BLaER1 (cell line): ENCODE measurements at regions not wholly inside any gene's neighbourhood (a gene's known extent, or its start where the extent isn't known, plus 50 kb on each side); places are given as distances from the start of the nearest gene placed in this dataset.
A peak's percentile ranks its signal among the peaks of the same experiment; 100 is the strongest.

Experiments
- H3K27ac ChIP-seq: shearing (Covaris generic); formaldehyde crosslinking; 2 replicates; pipeline ENCODE4 v1.8.1; 2022
- H3K27me3 ChIP-seq: shearing (Covaris generic); formaldehyde crosslinking; 2 replicates; pipeline ENCODE4 v1.8.1; 2022
- H3K36me3 ChIP-seq: shearing (Covaris generic); formaldehyde crosslinking; 2 replicates; pipeline ENCODE4 v1.8.1; 2022
- H3K4me1 ChIP-seq: shearing (Covaris generic); formaldehyde crosslinking; 2 replicates; pipeline ENCODE4 v1.8.1; 2022
- H3K4me2 ChIP-seq: shearing (Covaris generic); formaldehyde crosslinking; 2 replicates; pipeline ENCODE4 v1.8.1; 2022
- H3K4me3 ChIP-seq: shearing (Covaris generic); formaldehyde crosslinking; 2 replicates; pipeline ENCODE4 v1.8.1; 2022
- H3K9ac ChIP-seq: shearing (Covaris generic); formaldehyde crosslinking; 2 replicates; pipeline ENCODE4 v1.8.1; 2022
- H3K9me3 ChIP-seq: shearing (Covaris generic); formaldehyde crosslinking; 2 replicates; pipeline ENCODE4 v1.8.1; 2022
- H4K20me1 ChIP-seq: shearing (Covaris generic); formaldehyde crosslinking; 2 replicates; pipeline ENCODE4 v1.8.1; 2022
- Cebpa-rat ChIP-seq: shearing (Covaris generic); IDR thresholded peaks from 2 replicates; pipeline ENCODE4 v1.8.1; 2022

DNA sequence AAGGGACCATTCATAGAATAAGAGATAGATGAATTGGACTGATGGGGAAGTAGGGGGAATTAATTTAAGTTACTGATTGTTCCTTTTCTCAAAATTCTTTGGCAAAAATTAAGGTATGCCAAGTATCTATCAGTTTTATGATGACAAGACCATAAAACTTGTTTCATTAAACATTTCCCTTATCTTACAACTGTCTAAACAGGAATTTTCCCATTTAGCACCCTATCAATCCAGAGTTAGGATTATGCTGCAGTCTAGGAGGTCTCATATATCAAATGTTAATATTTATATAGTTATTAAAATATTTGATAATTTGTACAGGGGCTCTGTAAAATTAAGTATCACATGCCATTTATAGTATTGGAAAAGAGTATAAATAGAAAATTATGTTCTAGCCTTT, 51.5 kb upstream of the ARID1B start:
- no peak for TF ChIP-seq Cebpa-rat
- Histone ChIP-seq H3K4me1 (peaks cover 3% of the 10 kb centered on the region; the same call in 1 of the 2 replicates), H3K4me3 (no peak overlapping the region)

DNA sequence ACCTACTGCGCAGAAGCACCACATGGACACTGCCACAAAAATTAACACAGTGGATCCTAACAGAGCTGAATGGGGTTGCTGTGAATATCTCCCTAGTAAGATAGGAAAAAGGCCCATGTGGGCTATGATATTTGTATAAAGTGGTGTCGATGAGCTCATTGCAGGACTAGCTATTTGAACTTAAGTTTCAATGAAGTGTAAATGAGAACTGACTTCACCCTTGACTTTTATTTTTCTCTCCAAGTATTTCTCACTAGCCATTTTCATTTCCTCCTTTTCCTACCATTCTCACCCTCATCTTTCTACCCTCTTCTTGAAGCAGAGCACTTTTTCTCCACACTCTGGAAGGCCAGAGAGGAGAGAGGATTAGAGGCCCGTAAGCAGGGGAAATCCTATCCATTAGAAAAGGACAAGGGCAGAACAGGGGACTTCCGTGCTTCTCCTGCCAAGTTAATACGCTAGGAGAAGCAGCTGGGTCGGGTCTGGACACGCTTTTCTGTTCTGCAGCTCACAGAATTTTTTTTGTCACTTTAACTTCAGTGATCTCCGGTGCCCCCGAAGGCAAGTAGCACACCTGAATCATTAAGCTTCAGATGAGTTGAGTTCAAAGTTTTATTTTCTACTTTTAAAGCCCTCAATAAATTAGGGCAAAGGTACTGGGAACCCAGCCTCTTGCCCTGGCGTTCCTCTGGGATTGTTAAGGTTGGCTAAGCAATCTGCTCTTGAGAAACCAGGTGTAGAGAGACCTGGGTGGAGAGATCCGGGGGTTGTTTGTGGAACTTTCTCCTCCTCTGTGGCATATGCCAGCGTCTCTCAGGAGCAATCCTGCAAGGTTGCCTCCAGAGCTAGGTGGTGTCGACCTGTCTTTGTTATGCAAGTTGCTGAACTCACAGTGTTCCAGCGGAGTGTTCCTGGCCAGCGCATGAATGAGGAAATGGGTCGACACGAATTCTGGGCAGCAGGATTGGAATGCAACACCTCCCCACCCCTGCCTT, 56.2 kb upstream of the ARID1B start:
- Histone ChIP-seq H3K27me3 (no peaks in the 10 kb centered on the region), H3K9ac (no peak overlapping the region), H4K20me1 (no peaks in the 10 kb centered on the region), H3K9me3 (no peaks in the 10 kb centered on the region), H3K4me1 (peaks cover 25% of the 10 kb centered on the region), H3K4me2 (peak overlapping the region; percentile 93), H3K27ac (no peak overlapping the region), H3K4me3 (no peak overlapping the region), H3K36me3 (no peaks in the 10 kb centered on the region)
- TF ChIP-seq Cebpa-rat: no peak

More for the DNA sequence above, 51.5 kb upstream of the ARID1B start:
- Histone ChIP-seq H3K4me2 (no peak overlapping the region), H3K9ac (no peak overlapping the region), H3K9me3 (no peaks in the 10 kb centered on the region), H4K20me1 (no peaks in the 10 kb centered on the region), H3K27me3 (no peaks in the 10 kb centered on the region), H3K27ac (no peak overlapping the region), H3K36me3 (no peaks in the 10 kb centered on the region)

DNA sequence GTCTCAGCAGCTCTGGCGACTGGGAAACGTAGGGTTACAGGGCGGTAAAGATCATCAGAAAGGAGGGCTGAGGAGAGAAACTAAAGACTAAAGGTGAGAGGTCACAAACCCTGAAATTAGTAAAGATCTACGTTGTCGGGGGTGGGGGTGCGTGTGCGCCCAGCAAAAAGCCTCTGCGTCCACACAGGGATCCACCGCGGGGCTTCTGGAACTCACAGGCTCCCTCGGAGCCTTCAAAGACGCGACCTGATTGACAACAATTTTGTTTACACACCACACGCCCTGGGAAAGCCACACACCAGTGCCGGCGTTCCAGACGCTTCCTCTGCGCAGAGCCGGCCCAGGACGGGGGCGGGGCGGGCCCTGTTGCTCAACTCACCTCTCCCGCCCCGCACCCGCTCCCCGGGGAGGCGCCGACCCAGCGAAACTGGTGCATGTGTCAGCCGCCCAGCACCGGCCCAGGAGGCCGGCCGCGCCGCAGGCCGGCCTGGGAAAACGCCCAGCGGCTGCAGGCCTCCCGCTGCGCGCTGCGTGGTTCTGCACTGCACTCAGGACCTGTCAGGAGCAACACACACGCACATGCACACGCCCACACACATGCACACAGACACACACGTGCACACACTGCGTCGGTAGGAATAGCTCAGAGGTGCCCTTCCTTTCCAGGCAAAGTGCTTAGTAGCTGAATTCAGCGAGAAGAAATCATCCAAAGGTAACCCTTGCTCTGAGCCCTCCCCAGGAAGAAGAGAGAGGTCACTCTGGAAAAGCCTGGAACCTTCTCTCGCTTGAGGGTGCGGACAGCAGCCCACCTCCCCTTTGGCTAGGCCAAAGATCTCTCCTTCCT, 57.2 kb upstream of the ARID1B start:
- Histone ChIP-seq H3K9me3 (no peaks in the 10 kb centered on the region), H3K4me1 (peaks cover 25% of the 10 kb centered on the region), H3K27me3 (no peaks in the 10 kb centered on the region), H3K27ac (peak overlapping the region; percentile 62), H4K20me1 (no peaks in the 10 kb centered on the region), H3K36me3 (no peaks in the 10 kb centered on the region), H3K4me2 (peak overlapping the region; percentile 93), H3K4me3 (peak overlapping the region; percentile 56), H3K9ac (peak overlapping the region; percentile 49)
- TF ChIP-seq Cebpa-rat: peak; percentile 98

DNA sequence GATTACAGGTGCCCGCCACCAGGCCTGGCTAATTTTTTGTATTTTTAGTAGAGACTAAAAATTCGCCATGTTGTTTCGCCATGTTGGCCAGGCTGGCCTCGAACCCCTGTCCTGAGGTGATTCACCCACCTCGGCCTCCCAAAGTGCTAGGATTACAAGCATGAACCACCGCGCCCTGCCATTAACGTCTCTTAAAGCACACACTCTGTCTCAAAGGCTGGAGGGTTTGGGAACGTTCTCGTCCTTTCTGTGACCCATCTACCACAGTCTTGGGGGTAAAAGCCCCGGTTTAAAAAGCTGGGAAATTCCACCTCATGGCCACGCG, 57.8 kb upstream of the ARID1B start:
- peak overlapping the region; percentile 56 for H3K4me3 ChIP-seq
- peak overlapping the region; percentile 49 for H3K9ac ChIP-seq
- no peaks in the 10 kb centered on the region for H4K20me1 ChIP-seq

DNA sequence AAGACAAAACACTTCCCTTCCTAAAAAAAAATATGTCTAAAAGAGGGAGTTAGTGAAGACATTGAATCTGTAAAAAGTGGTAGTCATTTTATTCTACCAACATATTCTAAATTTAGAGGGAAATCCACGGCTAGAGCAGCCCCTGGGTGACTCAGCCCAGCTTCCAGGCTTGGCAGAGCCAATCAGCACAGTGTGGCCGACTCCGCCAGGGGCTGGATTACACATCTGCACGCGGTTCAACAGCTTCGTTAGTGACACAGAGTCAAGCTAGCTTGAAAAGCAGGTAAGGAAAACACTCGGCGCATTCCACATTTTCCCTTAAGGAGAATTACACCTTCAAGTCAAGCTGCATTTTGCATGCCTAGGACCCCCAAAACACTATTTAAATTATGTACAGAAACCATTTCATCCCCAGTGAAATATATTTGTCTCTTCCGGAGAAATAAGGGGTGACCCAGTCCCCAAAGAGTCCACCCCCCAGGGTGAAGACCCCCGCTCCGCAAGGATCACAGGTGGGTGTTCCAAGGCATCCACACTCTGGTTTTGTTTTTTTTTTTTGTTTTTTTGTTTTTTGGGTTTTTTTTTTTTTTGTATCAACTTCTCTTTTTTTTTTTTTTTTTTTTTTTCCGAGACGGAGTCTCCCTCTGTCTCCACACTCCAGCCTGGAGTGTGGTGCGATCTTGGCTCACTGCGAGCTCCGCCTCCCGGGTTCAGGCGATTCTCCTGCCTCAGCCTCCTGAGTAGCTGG, 58.4 kb upstream of the ARID1B start:
- Histone ChIP-seq H3K9ac (no peak overlapping the region), H3K36me3 (no peaks in the 10 kb centered on the region), H3K27ac (no peak overlapping the region), H3K4me2 (peak overlapping the region; percentile 93), H3K4me3 (no peak overlapping the region; the same call in 1 of the 2 replicates), H3K9me3 (no peaks in the 10 kb centered on the region), H3K27me3 (no peaks in the 10 kb centered on the region), H3K4me1 (peaks cover 25% of the 10 kb centered on the region), H4K20me1 (no peaks in the 10 kb centered on the region)
- TF ChIP-seq Cebpa-rat: no peak

More for the DNA sequence above, 57.8 kb upstream of the ARID1B start:
- Histone ChIP-seq H3K4me1 (peaks cover 25% of the 10 kb centered on the region), H3K4me2 (peak overlapping the region; percentile 93), H3K27ac (peak overlapping the region; percentile 62), H3K9me3 (no peaks in the 10 kb centered on the region), H3K27me3 (no peaks in the 10 kb centered on the region), H3K36me3 (no peaks in the 10 kb centered on the region)
- no peak for TF ChIP-seq Cebpa-rat

DNA sequence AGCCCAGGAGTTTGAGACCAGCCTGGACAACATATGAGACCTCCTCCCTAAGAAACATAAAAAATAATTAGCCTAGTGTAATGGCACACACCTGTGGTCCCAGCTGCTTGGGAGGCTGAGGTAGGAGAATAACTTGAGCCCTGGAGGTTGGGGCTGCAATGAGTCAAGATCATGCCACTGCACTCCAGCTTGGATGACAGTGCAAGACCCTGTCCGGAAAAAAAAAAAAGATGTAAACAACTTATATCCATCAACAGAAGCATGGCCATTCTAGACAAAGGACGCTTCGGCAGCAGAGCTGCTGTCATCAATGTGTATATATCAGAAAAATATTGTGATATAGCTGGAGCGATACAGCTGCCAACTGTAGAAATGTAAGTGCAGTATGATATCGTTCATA, 59.6 kb upstream of the ARID1B start:
- no peak for TF ChIP-seq Cebpa-rat
- H3K27me3 ChIP-seq: no peaks in the 10 kb centered on the region
- H3K36me3 ChIP-seq: no peaks in the 10 kb centered on the region
- no peak overlapping the region for H3K4me3 ChIP-seq
- H4K20me1 ChIP-seq: no peaks in the 10 kb centered on the region
- H3K4me2 ChIP-seq: no peak overlapping the region
- no peak overlapping the region for H3K27ac ChIP-seq
- no peak overlapping the region for H3K9ac ChIP-seq
- no peaks in the 10 kb centered on the region for H3K9me3 ChIP-seq
- H3K4me1 ChIP-seq: peaks cover 25% of the 10 kb centered on the region

DNA sequence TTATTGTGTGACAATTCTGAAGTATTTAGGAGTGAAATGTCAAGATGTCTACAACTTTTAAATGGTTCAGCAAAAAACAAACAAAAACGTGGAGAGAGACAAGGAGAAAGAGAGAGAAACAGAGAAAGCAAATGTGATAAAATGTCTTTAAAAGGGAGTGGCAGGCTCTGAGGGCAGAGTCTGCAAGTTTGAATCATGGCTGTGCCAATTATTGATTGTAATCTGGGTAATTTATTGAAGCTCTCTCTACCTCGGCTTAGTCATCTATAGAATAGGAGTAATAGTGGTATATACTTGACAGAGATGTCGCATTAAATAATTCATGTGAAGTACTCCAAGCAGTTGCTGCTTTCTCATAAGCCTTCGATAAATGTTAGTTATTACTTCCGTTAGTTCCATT, 61.3 kb upstream of the ARID1B start:
- Histone ChIP-seq H3K9ac (no peak overlapping the region), H4K20me1 (no peaks in the 10 kb centered on the region), H3K27me3 (no peaks in the 10 kb centered on the region), H3K27ac (no peak overlapping the region), H3K4me1 (peaks cover 30% of the 10 kb centered on the region), H3K4me3 (no peak overlapping the region), H3K9me3 (no peaks in the 10 kb centered on the region), H3K36me3 (no peaks in the 10 kb centered on the region), H3K4me2 (no peak overlapping the region)
- TF ChIP-seq Cebpa-rat: no peak

DNA sequence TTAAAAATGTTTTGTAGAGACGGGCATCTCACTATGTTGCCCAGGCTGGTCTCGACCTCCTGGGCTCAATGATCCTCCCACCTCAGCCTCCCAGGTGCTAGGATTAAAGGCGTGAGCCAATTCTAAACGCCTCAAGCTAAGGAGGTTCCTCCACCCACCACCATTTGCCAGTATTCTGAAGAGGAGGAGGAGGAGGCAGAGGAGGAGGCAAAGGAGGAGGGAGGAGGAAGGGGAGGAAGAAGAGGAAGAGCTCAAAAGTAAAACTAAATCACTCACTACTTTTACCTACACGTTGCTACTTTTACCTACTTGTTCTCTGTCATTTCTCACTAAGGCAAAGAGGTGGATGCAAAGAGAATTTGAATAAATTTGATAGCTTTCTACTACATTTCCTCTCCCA, 63.6 kb upstream of the ARID1B start:
- no peak for TF ChIP-seq Cebpa-rat
- Histone ChIP-seq H3K4me2 (no peak overlapping the region), H3K27ac (no peak overlapping the region), H3K9ac (no peak overlapping the region), H4K20me1 (no peaks in the 10 kb centered on the region), H3K27me3 (no peaks in the 10 kb centered on the region), H3K9me3 (no peaks in the 10 kb centered on the region), H3K4me1 (peaks cover 7% of the 10 kb centered on the region), H3K4me3 (no peak overlapping the region), H3K36me3 (no peaks in the 10 kb centered on the region)

DNA sequence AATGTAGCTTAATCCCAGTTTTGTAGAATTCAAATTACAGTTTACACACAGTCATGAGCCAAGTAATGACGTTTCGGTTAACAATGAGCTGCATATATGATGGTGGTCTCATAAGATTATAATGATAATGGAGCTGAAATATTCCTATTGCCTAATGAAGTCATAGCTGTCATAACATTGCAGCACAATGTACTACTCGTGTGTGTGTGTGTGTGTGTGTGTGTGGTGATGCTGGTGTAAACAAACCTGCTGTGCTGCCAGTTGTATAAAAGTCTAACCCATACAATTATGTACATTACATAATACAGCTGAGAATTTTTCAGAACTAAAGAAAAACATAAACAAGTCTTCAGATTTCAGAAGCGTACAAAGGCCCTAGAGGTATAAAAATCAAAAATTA, 66.7 kb upstream of the ARID1B start:
- Histone ChIP-seq H3K9me3 (no peaks in the 10 kb centered on the region), H3K4me1 (peaks cover 7% of the 10 kb centered on the region; the same call in 1 of the 2 replicates), H4K20me1 (no peaks in the 10 kb centered on the region), H3K4me3 (no peak overlapping the region), H3K4me2 (no peak overlapping the region), H3K27me3 (no peaks in the 10 kb centered on the region), H3K9ac (no peak overlapping the region), H3K27ac (no peak overlapping the region), H3K36me3 (no peaks in the 10 kb centered on the region)
- TF ChIP-seq Cebpa-rat: no peak
